ENCODE measurements at regions not wholly inside any gene's neighbourhood (a gene's known extent, or its start where the extent isn't known, plus 50 kb on each side); places are given as distances from the start of the nearest gene placed in this dataset.

DNA sequence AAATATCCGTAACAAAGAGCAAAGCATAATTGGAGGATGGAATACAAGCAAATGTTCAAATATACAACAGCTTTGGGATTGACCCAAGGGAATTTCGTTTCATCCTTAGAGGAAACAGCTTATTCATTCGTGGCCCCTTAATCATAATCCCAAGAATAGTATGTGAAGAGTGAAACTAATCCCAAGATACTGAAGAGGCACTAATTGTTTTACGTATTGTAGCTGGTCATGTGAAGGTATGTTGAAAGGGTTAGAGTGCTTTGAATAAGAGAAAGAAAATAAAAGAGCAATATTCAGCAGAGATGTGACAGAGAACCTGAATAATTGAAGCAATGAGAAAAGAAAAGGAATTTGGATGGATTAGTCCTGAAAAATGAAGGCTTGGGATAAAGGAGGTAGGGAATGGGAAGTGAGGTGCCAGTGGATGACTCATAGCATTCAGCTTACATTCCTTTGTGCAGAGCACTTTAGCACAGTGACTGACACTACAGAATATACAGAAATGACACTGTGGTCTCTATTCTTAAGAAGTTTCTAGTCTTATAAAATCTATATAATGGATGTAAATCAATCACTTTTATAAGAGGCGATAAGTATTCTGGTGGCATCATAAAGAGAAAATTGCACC is 221.9 kb downstream of the TLR4 start:
- TF ChIP-seq CTCF (IDR thresholded peaks at IDR 0.05; ENCODE audit: insufficient read depth, low read length), result no peak
- TF ChIP-seq REST (IDR thresholded peaks at IDR 0.05; ENCODE audit: insufficient replicate concordance, low read depth), result no peak

All from HL-60 (cell line).